ENCODE measurements at regions not wholly inside any gene's neighbourhood (a gene's known extent, or its start where the extent isn't known, plus 50 kb on each side); places are given as distances from the start of the nearest gene placed in this dataset.

DNA sequence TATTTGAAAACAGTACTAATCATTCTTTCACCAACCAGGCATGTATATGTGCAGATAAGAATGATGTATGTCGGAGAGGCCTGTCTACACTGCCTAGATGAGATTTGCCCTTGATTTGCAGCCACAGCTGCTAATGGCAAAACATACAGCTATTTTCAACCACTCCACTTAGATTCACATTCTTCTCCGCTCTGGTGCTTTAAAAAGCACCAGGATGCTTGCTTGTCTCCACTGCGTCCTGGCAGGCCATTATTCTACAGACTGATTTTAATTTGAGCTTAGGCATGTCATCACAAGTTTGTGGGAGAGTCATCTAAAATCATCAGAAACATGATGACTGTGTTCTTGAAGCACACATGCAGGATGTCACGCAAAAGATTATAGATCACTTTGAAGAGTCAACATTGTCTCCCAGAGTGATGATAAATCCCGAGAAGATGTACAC, 119.0 kb upstream of the NRIP1 start:
- H3K4me3 ChIP-seq (replicated peaks; ENCODE audit: insufficient read depth, low read length) = no peak overlapping the region
- TF ChIP-seq POLR2AphosphoS5 (IDR thresholded peaks at IDR 0.05; ENCODE audit: low read depth) (no peak), SPI1 (IDR thresholded peaks at IDR 0.05; ENCODE audit: borderline replicate concordance, low read depth) (no peak), REST (IDR thresholded peaks at IDR 0.05; ENCODE audit: insufficient replicate concordance, low read depth) (no peak), GABPA (IDR thresholded peaks at IDR 0.05; ENCODE audit: low read depth) (no peak)
- TF ChIP-seq, protein P1, sequence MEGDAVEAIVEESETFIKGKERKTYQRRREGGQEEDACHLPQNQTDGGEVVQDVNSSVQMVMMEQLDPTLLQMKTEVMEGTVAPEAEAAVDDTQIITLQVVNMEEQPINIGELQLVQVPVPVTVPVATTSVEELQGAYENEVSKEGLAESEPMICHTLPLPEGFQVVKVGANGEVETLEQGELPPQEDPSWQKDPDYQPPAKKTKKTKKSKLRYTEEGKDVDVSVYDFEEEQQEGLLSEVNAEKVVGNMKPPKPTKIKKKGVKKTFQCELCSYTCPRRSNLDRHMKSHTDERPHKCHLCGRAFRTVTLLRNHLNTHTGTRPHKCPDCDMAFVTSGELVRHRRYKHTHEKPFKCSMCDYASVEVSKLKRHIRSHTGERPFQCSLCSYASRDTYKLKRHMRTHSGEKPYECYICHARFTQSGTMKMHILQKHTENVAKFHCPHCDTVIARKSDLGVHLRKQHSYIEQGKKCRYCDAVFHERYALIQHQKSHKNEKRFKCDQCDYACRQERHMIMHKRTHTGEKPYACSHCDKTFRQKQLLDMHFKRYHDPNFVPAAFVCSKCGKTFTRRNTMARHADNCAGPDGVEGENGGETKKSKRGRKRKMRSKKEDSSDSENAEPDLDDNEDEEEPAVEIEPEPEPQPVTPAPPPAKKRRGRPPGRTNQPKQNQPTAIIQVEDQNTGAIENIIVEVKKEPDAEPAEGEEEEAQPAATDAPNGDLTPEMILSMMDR (IDR thresholded peaks at IDR 0.05; ENCODE audit: insufficient read depth, low read length) = no peak
- DNase-seq (ENCODE audit: low read depth in 1 of 2, low spot score in 1 of 2) = no peak
- no peaks in the 10 kb centered on the region for H3K27me3 ChIP-seq (ENCODE audit: insufficient read depth, poor library complexity, severe bottlenecking)
- H3K27ac ChIP-seq (replicated peaks) = no peak overlapping the region

DNA sequence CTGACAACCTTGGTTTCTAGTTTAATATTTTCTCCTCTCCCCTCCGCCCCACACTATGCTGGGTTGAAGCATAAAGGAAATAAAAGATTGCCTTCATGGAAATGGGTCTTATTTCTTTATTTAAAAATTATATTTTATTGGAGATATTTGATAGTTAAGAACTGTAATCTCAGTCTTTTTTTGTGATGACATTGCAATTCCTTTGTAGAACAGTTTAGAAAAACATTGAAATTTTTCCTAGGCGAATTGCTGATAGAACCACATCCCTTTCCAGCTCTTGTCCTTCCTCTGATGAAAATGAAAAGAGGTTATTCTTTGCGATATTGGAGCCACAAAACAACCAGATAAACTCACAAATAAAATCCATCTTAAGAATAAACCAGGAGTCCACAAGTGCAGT, 125.6 kb upstream of the NRIP1 start:
- no peak overlapping the region for H3K27ac ChIP-seq (replicated peaks)
- no peak for TF ChIP-seq REST (IDR thresholded peaks at IDR 0.05; ENCODE audit: insufficient replicate concordance, low read depth)
- no peak for TF ChIP-seq SPI1 (IDR thresholded peaks at IDR 0.05; ENCODE audit: borderline replicate concordance, low read depth)
- no peak for TF ChIP-seq GABPA (IDR thresholded peaks at IDR 0.05; ENCODE audit: low read depth)
- TF ChIP-seq, protein P1 (IDR thresholded peaks at IDR 0.05; ENCODE audit: insufficient read depth, low read length) = no peak
- no peak for TF ChIP-seq POLR2AphosphoS5 (IDR thresholded peaks at IDR 0.05; ENCODE audit: low read depth)
- no peaks in the 10 kb centered on the region for H3K27me3 ChIP-seq (ENCODE audit: insufficient read depth, poor library complexity, severe bottlenecking)
- H3K4me3 ChIP-seq (replicated peaks; ENCODE audit: insufficient read depth, low read length) = no peak overlapping the region
- no peak for DNase-seq (ENCODE audit: low read depth in 1 of 2, low spot score in 1 of 2)

GRCh38 chr21:15190837-15191236, 126.0 kb upstream of the NRIP1 start:
- H3K27ac ChIP-seq (replicated peaks) = no peak overlapping the region
- TF ChIP-seq REST (IDR thresholded peaks at IDR 0.05; ENCODE audit: insufficient replicate concordance, low read depth) (no peak), GABPA (IDR thresholded peaks at IDR 0.05; ENCODE audit: low read depth) (no peak)
- TF ChIP-seq, protein P1 (IDR thresholded peaks at IDR 0.05; ENCODE audit: insufficient read depth, low read length) = no peak
- no peaks in the 10 kb centered on the region for H3K27me3 ChIP-seq (ENCODE audit: insufficient read depth, poor library complexity, severe bottlenecking)
- no peak for DNase-seq (ENCODE audit: low read depth in 1 of 2, low spot score in 1 of 2)
- no peak overlapping the region for H3K4me3 ChIP-seq (replicated peaks; ENCODE audit: insufficient read depth, low read length)
